ENCODE measurements at regions not wholly inside any gene's neighbourhood (a gene's known extent, or its start where the extent isn't known, plus 50 kb on each side); places are given as distances from the start of the nearest gene placed in this dataset.
A peak's percentile ranks its signal among the peaks of the same experiment; 100 is the strongest.
"Not testable (repeated sequence)": the region's sequence is repeated elsewhere in the genome, so short reads cannot be mapped to it uniquely, and the experiment has no call there.

DNA sequence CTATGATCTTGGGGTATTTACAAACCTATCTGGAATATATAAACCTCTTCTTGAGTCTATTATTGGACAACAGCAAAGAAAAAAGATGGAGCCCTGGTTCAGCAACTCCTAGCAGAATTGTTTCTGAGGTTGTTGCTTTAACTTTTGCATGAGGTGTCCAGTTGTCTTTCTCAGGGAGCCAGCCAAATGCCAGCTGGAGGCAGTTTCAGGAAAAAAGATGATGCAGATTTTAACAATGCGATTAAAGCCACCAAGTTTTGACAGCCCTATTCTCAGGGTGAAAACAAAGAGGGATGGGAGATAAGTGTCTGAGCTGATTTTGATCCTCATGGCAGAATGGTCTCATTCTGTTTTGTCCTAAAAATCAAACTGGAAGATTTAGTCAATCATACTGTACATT lies 181.6 kb upstream of the RASGRP1 start:
- no peak for DNase-seq

DNA sequence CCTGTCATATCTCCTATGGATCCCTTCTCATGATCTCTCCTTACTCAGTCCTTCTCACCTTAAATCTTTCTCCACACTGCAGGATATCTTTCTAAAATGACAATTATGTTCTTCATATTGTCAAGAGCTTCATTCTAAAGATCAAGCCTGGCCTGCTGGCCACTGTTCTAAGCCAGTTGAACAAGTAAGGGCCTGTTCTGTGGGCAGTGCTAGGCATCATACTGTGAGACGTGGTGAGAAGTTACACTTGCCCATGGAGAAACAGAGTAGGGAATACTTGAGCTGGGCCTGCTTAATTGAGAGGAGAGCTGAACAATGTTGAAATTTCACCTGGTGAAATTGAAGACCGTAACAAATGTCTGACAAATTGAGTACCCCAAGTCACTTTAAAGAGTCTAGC lies 184.1 kb upstream of the RASGRP1 start:
- no peak for DNase-seq

DNA sequence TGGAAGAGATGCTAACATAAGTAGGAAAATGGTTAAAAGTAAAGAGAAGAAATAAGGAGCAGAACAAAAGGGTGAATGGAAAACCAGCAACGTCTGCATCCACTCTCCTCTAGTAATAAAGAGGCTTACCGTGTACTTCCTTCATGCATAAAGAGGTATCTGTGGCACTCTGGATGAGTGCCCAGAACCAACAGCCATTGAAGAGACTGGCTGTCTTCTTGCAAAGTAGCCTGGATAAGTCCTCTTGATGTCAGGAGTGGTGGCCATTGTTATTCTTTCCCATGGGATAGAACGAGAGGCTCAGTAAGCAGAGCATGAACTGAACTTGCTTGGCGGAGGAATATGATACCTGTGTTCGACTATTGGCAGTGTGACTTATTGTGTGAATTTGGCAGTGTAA lies 186.2 kb upstream of the RASGRP1 start:
- peak; percentile 47 for DNase-seq

DNA sequence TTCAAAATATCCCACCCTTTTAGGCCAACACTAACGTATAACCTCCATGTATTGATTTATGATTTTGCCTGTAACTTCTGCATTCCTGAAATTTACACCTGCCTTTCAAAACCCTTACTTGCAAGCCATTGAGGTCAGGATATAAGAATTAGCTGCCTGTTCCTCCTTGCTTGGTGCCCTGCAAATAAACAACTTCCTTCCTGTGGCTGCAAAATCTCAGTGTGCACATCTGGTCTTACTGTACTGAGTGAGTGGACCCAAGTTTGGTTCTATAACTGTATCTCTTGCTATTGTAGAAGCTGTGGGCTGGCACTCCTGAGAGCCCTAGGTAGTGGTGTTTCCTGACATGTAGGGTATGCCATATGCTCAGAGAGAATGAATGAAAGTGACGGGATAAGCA lies 191.1 kb upstream of the RASGRP1 start:
- no peak for DNase-seq

DNA sequence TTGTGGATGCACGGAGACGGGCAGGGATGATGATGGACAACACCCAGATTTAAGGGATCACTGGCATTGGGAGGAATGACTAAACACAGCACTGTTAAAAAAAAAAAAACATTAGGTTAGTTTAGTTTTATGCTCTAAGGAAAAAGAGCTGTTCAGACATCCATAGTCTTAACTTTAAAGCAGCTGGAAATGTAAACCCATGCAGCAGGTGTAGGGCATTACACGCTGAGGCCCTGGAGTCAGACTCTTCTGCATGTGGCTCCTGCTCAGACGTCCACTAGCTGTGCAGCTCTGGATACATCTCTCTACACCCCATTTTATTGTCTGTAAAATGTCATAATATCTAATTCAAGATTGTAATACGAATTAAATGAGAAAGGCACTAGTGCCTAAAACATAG lies 191.8 kb upstream of the RASGRP1 start:
- no peak for DNase-seq

DNA sequence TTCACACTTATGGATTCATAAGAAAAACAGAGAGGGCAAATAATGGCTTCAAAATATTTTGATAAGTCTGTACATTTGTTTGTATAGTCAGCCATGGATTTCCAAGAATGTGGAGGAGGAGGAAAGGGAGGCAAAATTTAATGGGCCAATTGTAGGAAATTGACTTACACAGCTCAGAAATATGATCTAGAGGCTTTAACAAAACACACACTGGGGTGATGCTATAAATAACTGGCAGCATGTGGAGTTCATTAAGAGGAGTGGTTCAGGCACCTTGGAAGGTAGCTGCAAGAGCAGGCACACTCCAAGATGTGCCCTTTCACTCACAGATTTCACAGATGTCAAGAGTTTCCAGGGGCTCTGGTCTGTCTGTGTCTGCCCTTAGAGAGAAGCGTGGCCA lies 193.4 kb upstream of the RASGRP1 start:
- DNase-seq: no peak

DNA sequence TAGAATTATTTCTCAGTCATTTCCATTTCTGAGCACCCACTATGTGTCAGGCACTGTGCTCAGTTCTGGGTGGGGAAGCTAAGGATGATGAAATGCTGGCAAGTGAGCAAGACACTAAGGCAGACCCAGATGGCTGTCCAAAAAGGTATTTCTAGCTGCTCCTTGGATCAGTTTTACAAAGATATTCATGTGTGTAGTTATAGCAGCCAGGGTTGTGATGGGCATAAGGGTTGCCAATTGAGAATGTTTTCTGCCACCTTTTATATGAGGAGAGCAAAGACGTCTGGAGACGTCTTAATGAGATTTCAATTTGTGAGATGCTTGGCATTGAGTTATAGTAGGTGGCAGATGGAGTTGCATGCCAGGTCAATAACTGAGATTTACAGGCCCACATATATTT lies 197.1 kb upstream of the RASGRP1 start:
- DNase-seq: no peak

DNA sequence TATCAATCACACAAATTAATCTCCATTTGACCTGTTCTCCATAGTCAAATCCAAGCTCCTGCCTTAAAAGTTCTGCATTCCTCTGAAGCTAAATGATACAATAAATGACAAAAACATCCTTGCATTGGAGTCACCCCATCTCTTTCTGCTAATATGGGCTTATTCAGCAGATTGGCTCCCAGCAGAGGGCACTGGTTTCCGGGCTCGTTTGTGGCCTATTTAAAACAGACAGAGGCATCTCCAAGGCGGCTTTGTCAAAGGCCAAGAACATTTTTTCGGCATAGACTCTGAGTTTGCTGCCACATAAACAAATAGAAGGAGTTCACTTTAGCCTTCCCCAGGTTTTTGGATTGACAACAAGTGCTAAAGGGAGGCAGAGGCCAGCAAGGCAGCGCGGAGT lies 204.4 kb upstream of the RASGRP1 start:
- DNase-seq: no peak

DNA sequence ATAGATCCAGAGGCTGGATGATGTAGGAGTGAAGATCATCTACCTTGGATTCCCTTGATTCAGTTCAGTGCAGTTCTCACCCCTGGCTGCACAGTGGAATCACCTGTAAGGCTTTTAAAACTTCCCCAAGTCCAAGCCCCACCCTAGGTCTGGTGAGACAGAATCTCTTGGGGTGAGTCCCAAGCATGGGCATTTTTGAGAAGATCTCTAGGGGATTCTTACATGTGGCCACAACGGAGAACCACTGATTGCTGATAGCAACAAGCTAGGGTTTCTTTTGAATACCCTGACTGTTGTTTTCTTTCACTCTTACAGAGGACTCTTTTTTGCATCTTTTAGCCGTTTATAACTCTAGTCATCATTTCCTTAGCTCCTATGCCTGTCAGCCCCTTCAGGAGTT lies 204.9 kb upstream of the RASGRP1 start:
- no peak for DNase-seq

DNA sequence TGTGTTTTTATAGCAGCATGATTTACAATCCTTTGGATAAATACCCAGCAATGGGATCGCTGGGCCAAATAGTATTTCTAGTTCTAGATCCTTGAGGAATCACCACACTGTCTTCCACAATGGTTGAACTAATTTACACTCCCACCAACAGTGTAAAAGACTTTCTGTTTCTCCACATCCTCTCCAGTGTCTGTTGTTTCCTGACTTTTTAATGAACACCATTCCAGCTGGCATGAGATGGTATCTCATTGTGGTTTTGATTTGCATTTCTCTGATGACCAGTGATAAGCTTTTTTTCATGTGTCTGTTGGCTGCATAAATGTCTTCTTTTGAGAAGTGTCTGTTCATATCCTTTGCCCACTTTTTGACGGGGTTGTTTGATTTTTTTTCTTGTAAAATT lies 209.5 kb upstream of the RASGRP1 start:
- not testable (repeated sequence) for DNase-seq

DNA sequence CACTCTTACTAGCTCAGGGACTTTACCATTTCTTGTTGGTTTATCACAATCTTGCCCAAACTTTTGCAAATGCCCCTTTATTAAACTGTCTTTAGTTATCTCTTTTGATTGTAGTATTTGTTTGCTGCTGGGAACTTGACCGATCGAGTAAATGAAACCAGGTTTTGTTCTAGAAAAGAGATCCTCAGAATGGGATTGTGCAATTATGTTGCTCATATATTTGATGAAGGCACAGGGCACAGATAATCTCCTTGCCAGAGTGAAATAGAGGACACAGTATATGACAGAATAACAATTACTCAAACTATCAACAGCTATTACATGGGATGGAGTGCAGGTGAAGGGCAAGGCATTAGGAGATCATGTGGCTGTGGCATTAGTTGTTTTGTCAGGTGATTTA lies 216.6 kb upstream of the RASGRP1 start:
- DNase-seq: no peak

DNA sequence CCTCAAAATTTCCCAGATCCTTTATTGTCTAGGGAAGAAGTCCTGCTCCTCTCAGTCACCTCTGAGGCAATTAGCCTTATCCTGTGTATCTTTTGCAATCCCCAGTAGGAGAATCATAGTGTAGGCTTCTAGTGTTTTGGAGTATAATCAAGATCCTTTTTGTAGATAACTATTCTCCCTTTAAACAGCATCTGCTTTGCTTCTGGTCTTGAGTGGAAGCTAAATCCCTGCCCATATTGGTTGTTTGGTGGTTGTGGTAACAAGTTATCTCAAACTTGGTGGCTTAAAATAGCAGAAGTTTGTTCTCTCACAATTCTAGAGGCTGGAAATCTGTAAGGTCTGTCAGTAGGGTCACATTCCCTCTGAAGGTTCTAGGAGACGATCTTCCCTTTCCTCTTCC lies 217.5 kb upstream of the RASGRP1 start:
- DNase-seq: no peak

DNA sequence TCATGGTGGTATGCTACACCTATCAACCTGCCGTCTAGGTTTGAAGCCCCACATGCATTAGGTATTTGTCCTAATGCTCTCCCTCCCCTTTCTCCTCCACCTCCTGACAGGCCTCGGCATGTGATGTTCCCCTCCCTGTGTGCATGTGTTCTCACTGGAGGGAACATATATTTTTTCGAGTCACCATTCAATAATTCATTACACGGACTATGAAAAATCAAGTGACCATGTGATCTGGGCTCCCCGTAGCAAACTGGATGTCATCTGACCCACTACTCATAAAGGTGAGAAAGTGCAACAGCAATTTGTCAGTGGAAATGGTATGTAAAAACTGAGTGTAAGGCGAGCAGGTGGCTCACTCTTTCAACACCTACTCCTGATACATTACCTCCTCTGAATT lies 224.3 kb upstream of the RASGRP1 start:
- DNase-seq: no peak

DNA sequence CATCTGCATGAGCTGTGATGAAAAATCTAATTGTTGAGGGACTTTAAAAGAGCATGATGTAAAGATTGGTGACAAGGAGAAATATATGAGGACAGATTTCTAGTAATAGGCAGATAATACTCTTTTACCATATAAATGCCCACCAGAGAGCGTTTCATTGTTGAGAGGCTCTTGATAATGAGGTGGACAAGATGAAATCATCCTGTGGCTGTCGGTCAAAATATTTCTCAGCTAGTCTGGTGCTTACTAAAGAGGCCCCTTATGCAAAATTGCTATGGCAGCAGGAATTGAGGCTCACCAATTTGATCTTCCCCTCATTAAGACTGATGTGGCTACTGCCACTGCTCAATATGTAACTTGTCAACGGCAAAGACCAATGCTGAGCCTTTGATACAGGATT lies 225.0 kb upstream of the RASGRP1 start:
- no peak for DNase-seq

DNA sequence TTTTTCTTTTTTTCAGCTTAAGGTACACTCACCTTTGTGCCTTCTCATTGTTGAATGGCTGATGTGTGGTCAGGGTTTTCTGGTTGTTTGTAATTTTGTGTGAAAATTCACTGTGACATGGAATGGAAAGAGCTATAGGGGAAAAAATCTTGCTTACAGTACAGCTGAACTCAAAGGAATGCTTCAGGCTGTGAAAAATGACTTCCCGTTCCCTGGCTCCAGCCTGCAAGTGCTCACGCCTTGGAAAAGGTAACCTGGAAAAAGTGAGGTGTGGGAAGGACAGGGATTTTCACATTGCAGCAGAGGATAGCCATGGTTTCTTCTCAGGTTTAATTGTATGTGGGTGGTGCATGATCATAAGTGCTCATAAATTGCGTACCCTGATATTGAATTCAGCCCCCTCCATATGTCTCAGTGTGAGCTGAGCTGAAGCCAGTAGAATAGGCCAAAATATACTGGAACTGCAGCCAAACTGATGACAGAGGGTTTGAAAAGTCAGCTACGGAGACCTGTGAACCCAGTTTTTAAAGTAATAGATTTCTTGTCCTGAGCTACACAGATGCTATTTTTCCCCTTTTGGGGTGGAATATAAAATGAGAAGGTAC lies 228.7 kb upstream of the RASGRP1 start:
- no peak for DNase-seq

DNA sequence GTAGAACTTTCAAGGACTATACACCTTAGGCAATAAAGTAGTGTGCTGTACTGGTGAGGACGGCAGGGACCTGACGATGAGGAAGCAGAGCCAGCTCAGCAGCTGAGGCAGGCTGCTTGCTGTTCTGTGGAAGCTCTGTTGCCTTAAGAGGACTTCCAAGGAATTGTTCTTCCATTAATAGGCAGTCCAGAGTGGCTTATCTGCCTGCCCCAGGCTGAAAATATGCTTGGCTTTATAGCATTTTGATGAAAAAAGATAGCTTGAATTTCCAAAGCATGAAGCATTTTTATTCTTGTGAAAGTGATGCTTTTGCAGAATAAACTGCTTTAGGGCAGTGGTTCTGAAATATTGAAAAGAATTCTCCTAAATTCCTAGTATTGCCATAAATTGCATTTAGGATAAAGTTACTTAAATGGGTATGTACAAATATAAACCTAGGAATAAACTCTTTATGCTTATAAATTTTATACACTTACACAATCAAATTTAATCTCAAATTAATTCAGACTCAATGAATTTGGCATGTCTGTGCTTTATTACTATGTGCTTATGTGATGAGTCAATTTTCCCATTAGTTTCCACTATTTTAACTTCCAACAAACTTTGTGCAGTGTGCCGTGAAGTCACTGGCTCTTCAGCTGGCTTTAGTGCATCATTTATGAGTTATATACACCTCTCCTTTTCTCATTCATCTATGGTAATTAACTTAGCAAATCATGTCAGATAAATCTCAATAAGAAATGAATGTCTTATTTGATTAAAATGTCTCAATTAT lies 231.0 kb upstream of the RASGRP1 start:
- no peak for DNase-seq

DNA sequence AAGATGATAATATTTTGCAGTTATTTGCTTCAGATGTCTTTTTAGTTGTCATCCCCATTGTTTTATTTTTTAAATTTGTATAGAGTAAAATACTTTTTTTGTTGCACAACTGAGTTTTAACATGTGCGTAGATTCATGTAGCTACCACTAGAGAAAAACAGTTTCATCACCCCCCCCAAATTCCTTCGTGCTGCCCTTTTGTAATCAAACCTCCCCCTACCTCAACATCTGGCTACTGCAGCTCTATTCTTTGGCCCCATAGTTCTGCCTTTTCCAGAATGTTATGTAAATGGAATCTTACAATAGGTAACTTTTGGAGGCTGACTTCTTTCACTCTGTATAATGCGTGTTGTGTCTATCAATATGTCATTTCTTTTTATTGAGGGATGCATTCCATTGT lies 232.0 kb upstream of the RASGRP1 start:
- DNase-seq: no peak

DNA sequence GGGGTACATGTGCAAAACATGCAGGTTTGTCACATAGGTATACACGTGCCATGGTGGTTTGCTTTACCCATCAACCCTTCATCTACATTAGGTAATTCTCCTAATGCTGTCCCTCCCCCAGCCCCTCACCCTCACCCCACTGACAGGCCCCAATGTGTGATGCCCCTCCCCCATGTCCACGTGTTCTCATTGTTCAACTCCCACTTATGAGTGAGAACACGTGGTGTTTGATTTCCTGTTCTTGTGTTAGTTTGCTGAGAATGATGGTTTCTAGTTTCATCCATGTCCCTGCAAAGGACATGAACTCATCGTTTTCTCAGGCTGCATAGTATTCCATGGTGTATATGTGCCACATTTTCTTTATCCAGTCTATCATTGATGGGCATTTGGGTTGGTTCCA lies 232.9 kb upstream of the RASGRP1 start:
- not testable (repeated sequence) for DNase-seq

DNA sequence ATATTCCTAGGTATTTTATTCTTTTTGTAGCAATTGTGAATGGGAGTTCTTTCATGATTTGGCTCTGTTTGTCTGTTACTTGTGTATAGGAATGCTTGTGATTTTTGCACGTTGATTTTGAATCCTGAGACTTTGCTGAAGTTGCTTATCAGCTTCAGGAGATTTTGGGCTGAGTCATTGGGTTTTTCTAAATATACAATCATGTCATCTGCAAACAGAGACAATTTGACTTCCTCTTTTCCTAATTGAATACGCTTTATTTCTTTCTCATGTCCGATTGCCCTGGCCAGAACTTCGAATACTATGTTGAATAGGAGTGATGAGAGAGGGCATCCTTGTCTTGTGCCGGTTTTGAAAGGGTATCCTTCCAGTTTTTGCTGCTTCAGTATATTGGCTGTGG lies 234.6 kb upstream of the RASGRP1 start:
- DNase-seq: not testable (repeated sequence)

DNA sequence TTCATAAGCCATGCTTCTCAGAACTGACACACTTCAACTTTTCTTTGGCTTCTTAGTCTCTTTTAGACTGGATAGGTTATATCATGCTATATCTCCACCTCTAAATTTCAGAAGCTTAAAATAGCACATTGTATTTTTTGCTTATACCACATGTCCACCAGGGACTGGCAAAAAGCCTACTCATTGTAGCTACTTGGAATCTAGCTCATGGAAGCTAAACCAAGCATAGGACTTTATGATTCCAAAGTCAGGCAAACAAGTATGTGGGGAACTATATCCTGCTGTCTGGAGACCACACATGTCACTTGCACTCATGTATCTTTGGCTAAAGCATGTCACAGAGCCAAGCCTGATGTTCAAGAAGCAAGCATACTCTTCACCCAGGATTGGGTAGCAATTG lies 245.0 kb upstream of the RASGRP1 start:
- no peak for DNase-seq

DNA sequence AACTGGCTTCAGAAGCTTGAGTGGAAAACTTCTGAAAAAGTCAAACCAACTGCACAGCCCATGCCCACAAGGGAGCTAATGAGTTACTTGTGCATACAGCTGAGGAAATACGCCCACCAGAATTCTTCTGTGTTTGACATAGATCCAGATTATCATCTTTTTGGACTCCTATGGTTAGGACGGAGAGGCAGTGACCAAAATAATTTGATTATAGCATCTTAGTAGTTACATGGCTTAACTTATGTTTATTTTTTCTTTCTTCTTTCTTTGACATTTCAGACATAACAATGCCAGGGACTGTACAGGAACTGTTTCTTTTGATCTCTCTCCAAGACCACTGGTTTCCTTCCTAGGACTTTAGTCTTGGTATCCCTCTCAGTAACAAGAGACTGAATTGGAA lies 246.1 kb upstream of the RASGRP1 start:
- no peak for DNase-seq

DNA sequence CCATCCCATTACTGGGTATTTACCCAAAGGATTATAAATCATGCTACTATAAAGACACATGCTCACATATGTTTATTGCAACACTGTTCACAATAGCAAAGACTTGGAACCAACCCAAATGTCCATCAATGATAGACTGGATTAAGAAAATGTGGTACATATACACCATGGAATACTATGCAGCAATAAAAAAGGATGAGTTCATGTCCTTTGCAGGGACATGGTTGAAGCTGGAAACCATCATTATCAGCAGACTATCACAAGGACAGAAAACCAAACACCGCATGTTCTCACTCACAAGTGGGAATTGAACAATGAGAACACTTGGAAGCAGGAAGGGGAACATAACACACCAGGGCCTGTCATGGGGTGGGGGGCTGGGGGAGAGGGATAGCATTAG lies 249.6 kb upstream of the RASGRP1 start:
- DNase-seq: not testable (repeated sequence)

DNA sequence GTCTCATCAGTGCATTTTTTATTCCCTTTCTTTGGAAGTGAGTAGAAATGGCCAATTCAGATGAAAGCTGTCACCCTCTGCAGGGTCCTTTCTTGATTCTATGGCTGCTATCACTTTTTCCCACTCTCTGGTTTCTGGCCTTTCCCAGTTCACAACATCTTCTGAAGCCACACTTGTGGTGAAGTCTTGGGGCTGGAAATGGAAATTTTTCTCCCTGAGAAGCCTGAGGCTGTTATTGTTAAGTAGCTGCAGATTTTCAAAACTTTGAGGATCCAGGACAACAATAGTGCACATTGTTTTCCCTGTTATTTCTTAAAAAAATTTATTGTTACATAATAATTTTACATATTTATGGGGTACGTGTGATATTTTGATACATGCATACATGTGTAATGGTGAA lies 250.3 kb upstream of the RASGRP1 start:
- DNase-seq: no peak

DNA sequence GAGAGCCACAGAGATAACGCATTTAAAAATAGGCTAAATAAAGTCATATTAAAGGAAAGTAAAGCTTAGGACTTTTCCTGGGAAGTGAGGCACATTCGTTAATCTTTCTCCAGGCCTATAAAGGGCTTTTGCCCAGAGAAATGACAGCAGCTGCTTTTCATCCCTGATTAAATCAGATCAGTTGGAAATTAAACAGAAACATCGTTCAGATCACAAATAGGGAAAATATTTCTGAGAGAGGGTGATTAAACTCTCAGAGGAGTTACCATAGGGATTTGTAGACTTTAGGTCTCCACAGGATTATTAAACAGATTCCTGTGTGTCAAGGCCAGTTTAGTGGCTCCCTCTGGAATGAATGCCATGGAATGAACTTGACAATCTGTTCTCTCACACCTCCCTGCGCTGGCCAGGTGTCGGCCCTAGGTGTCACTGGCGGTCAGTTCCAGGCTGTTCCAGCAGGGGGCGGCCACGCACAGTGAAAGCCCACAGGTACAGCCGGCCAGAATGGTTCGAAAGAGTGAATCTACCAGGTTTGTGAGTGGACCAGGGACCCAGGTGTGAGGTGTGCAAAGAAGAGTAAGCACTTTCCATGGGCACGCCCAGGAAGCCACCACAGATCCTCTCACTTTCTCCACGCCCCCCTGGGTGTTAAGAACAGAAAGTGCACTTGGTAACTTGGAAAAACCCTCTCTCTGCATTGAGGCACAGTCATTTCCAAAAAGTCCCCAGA lies 253.0 kb upstream of the RASGRP1 start:
- DNase-seq: peak; percentile 48

All from NCI-H510A (cell line).